ENCODE measurements at regions not wholly inside any gene's neighbourhood (a gene's known extent, or its start where the extent isn't known, plus 50 kb on each side); places are given as distances from the start of the nearest gene placed in this dataset.

- TF ChIP-seq CTCF (conservative IDR thresholded peaks at IDR 0.05; ENCODE audit: low read depth in 2 of 2) (no peak), EZH2 (IDR thresholded peaks at IDR 0.05; ENCODE audit: low read depth, unreplicated experiment) (no peak), REST (IDR thresholded peaks at IDR 0.05; ENCODE audit: unreplicated experiment) (no peak), CREB1 (CRISPR knock-in tag; IDR thresholded peaks at IDR 0.05; ENCODE audit: low read depth) (no peak), POLR2AphosphoS5 (IDR thresholded peaks at IDR 0.05; ENCODE audit: low read depth) (no peak; the same call in 1 of the 2 replicates), EZH2phosphoT487 (IDR thresholded peaks at IDR 0.05; ENCODE audit: unreplicated experiment) (no peak), NANOG (IDR thresholded peaks at IDR 0.05; ENCODE audit: borderline replicate concordance) (no peak)
These were observed 444.3 kb upstream of the CDH9 start for GRCh38 chr5:27482663-27483062.

Measured in GM23338 (cell line).